ENCODE measurements at regions not wholly inside any gene's neighbourhood (a gene's known extent, or its start where the extent isn't known, plus 50 kb on each side); places are given as distances from the start of the nearest gene placed in this dataset.

DNA sequence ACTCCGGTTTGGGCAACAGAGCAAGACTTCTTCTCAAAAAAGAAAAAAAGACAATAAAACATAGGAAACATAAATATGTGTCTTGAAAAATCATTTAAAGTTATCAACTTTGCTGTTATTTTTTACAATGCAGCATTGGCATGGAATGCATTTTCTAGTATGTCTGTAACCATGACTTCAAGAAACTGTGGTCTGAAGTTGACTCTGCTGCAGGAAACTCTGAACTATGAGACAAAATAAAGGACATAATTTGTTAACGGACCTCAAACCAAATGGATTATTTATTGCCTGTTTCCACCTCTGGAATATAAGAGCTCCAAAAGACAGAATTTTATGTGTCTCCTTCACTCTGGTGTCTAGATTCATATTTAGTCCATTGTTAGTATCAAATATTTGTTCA, 79.1 kb downstream of the TRIB2 start:
- DNase-seq, result peak; percentile 54
- Histone ChIP-seq H3K9me3 (replicated peaks; ENCODE audit: control insufficient read depth, low read depth, low read length) (peaks cover 3% of the 10 kb centered on the region), H3K36me3 (ENCODE audit: control insufficient read depth, insufficient read depth, low read length) (no peaks in the 10 kb centered on the region), H3K27me3 (ENCODE audit: control insufficient read depth, insufficient read depth, low read length) (no peaks in the 10 kb centered on the region), H3K4me1 (ENCODE audit: control insufficient read depth, insufficient read depth, low read length) (peaks cover 11% of the 10 kb centered on the region), H3K27ac (ENCODE audit: low read length) (peak overlapping the region; percentile 56), H3K4me3 (ENCODE audit: low read length) (no peak overlapping the region)
- WGBS (ENCODE audit: insufficient coverage), result no CpG with 5 or more reads among the region's 2 CpGs

DNA sequence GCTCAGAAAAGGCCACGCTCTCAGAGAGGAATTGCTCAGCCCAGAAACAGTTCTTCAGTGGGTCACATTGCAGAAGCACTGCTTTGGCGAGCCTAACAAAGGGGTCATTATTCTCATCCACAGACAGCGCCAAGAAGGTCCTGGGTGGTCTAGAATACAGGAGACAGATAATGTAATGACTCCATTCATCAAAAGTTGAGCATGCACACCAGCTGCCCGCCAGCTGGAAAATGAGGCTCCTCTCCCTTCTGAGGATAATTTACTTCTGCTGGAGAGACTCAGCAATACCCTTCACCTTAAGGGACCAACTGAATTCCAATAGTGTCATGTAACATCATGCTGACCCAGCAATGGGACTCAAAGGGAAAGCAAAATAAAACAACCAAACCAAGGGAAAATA, 79.9 kb downstream of the TRIB2 start:
- H3K27ac ChIP-seq (ENCODE audit: low read length), result peak overlapping the region; percentile 56
- H3K4me1 ChIP-seq (ENCODE audit: control insufficient read depth, insufficient read depth, low read length), result peaks cover 11% of the 10 kb centered on the region
- DNase-seq, result peak; percentile 96
- WGBS (ENCODE audit: insufficient coverage), result 24% methylated on average over 2 of the region's 4 CpGs
- H3K36me3 ChIP-seq (ENCODE audit: control insufficient read depth, insufficient read depth, low read length), result no peaks in the 10 kb centered on the region
- H3K4me3 ChIP-seq (ENCODE audit: low read length), result no peak overlapping the region
- no peaks in the 10 kb centered on the region for H3K27me3 ChIP-seq (ENCODE audit: control insufficient read depth, insufficient read depth, low read length)
- peaks cover 9% of the 10 kb centered on the region for H3K9me3 ChIP-seq (replicated peaks; ENCODE audit: control insufficient read depth, low read depth, low read length)

DNA sequence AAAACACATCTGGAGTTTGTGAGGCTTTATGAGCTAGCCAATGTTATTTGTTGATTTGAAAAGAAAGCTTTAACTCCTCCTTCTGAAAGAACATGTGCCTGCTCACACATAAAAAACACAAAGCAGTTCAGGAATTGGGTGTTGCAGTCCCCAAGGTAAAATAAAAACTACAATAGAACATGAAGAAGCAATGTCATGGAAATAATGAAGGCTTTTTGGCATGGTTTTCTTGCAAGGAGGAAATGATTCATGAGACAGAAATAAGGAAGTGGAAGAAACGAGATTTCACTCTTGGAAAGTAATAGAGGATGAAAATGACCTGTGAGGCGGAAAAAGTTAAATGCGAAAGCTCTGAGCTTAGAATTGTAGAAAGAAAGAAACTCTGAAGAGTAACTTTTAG, 81.1 kb downstream of the TRIB2 start:
- peak; percentile 97 for DNase-seq
- H3K36me3 ChIP-seq (ENCODE audit: control insufficient read depth, insufficient read depth, low read length), result no peaks in the 10 kb centered on the region
- peaks cover 12% of the 10 kb centered on the region for H3K9me3 ChIP-seq (replicated peaks; ENCODE audit: control insufficient read depth, low read depth, low read length)
- peak overlapping the region; percentile 62 for H3K27ac ChIP-seq (ENCODE audit: low read length)
- H3K4me3 ChIP-seq (ENCODE audit: low read length), result no peak overlapping the region
- WGBS (ENCODE audit: insufficient coverage), result 4% methylated on average over 3 of the region's 3 CpGs
- peaks cover 11% of the 10 kb centered on the region for H3K4me1 ChIP-seq (ENCODE audit: control insufficient read depth, insufficient read depth, low read length)
- no peaks in the 10 kb centered on the region for H3K27me3 ChIP-seq (ENCODE audit: control insufficient read depth, insufficient read depth, low read length)

DNA sequence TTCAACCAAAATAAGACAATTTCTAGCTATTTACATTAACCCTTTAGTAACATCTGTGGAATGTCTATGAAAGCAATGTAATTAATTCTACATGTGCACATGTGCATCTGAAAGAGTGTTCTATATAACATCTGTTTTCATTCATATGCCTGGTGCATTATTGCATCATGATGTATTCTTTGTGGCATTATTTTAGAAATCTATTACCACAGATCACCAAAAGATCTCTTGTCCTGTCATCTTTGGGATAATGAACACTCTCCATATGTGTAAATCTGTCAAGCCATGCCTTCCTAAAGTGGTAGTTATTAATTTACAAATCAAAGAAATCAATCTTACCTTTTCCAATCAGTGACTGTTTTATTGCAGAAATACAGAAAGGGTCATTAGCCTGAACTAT, 86.9 kb downstream of the TRIB2 start:
- Histone ChIP-seq H3K27ac (ENCODE audit: low read length) (no peak overlapping the region), H3K4me3 (ENCODE audit: low read length) (no peak overlapping the region), H3K27me3 (ENCODE audit: control insufficient read depth, insufficient read depth, low read length) (no peaks in the 10 kb centered on the region), H3K36me3 (ENCODE audit: control insufficient read depth, insufficient read depth, low read length) (no peaks in the 10 kb centered on the region), H3K9me3 (replicated peaks; ENCODE audit: control insufficient read depth, low read depth, low read length) (peaks cover 12% of the 10 kb centered on the region), H3K4me1 (ENCODE audit: control insufficient read depth, insufficient read depth, low read length) (peaks cover 6% of the 10 kb centered on the region)
- DNase-seq, result no peak

DNA sequence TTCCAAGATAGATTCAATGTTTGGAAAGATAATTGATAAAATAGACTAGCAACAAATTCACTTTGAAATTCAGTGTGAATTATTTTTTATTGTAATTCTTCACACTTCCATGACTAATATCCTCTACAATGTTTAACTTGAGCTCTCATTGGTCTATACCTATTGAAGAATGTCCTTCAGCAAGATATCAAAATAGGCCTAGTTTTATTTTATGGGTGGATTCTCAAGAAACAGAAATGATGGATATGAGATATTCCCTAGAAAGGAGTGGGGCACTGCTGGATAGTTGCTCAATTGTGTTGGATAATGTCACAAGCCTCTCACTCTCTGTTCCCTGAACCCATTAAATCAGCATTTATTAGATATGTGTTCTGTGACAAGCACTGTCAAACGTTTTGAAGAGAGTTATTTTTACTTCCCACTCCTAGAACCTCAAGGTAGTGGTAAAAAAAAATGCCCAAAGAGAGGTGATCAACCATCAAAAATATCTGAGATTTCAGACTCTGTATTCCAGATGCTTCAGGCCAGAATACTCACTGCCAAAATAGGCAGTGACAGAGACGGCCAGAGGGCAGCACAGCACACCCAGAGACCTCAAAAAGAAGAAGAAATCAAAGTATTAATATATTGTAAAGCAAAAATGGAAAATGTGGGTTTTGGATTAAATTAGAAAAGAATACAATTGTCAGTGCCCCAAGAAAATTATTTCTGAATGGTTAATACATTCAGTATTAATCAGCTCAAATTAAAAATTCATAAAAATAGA, 87.5 kb downstream of the TRIB2 start:
- Histone ChIP-seq H3K9me3 (replicated peaks; ENCODE audit: control insufficient read depth, low read depth, low read length) (peaks cover 12% of the 10 kb centered on the region), H3K4me1 (ENCODE audit: control insufficient read depth, insufficient read depth, low read length) (peaks cover 6% of the 10 kb centered on the region), H3K4me3 (ENCODE audit: low read length) (no peak overlapping the region), H3K27ac (ENCODE audit: low read length) (no peak overlapping the region), H3K27me3 (ENCODE audit: control insufficient read depth, insufficient read depth, low read length) (no peaks in the 10 kb centered on the region), H3K36me3 (ENCODE audit: control insufficient read depth, insufficient read depth, low read length) (no peaks in the 10 kb centered on the region)
- WGBS (ENCODE audit: insufficient coverage), result no CpG with 5 or more reads among the region's 2 CpGs
- DNase-seq, result no peak

DNA sequence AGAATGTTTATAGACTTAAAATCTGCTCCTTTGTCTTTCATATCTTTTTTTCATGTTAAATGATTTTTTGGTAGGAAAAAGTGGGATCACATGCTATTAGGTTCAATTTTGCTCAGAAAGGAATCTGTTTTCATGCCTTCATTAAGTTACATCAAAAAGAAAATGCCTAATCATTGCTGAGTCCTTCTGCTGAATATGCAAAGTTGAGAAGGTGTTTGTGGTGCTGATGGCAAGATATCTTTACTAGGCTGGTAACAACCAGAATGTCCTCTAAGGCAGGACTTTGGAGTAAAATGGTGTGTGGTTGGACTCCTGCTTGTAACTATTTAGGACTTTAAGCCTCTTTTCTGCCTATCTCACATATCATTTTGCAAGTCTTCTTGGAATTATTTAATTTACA, 88.3 kb downstream of the TRIB2 start:
- no peaks in the 10 kb centered on the region for H3K27me3 ChIP-seq (ENCODE audit: control insufficient read depth, insufficient read depth, low read length)
- H3K27ac ChIP-seq (ENCODE audit: low read length), result no peak overlapping the region
- peaks cover 9% of the 10 kb centered on the region for H3K4me1 ChIP-seq (ENCODE audit: control insufficient read depth, insufficient read depth, low read length)
- no peaks in the 10 kb centered on the region for H3K36me3 ChIP-seq (ENCODE audit: control insufficient read depth, insufficient read depth, low read length)
- H3K4me3 ChIP-seq (ENCODE audit: low read length), result no peak overlapping the region
- peaks cover 12% of the 10 kb centered on the region for H3K9me3 ChIP-seq (replicated peaks; ENCODE audit: control insufficient read depth, low read depth, low read length)
- no peak for DNase-seq

DNA sequence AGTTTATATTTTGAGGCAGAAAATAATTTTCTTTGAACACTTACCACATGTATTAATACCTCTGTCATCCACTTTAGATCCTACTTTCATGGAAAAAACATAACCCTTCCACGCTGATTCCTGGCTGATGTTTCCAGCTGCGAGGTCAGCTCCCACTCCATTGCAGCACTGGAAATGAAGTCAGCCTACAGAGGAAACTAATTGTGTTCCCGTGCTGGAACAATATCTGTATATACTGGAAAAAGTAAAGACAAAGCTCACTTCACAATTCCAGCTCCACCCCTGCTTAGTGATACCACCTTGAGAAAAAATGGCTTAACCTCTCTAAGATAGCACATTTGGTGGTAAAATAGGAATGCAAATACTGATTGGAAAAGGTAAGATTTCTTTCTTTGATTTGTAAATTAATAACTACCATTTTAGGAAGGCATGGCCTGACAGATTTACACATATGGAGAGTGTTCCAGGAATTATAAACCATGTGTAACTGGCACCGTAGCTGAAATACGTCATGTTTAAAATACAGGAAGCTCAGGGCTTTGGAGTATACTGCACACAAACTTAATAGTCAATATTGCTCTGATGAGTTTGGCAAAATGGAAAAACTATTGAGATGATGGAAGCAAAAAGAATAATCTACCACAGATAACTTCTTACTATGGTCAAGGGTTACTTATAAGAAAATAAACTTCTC, 90.0 kb downstream of the TRIB2 start:
- peak; percentile 87 for DNase-seq
- Histone ChIP-seq H3K4me3 (ENCODE audit: low read length) (no peak overlapping the region), H3K27ac (ENCODE audit: low read length) (peak overlapping the region; percentile 30), H3K36me3 (ENCODE audit: control insufficient read depth, insufficient read depth, low read length) (no peaks in the 10 kb centered on the region), H3K4me1 (ENCODE audit: control insufficient read depth, insufficient read depth, low read length) (peaks cover 9% of the 10 kb centered on the region), H3K9me3 (replicated peaks; ENCODE audit: control insufficient read depth, low read depth, low read length) (peaks cover 3% of the 10 kb centered on the region), H3K27me3 (ENCODE audit: control insufficient read depth, insufficient read depth, low read length) (no peaks in the 10 kb centered on the region)
- 10% methylated on average over 2 of the region's 5 CpGs for WGBS (ENCODE audit: insufficient coverage)

DNA sequence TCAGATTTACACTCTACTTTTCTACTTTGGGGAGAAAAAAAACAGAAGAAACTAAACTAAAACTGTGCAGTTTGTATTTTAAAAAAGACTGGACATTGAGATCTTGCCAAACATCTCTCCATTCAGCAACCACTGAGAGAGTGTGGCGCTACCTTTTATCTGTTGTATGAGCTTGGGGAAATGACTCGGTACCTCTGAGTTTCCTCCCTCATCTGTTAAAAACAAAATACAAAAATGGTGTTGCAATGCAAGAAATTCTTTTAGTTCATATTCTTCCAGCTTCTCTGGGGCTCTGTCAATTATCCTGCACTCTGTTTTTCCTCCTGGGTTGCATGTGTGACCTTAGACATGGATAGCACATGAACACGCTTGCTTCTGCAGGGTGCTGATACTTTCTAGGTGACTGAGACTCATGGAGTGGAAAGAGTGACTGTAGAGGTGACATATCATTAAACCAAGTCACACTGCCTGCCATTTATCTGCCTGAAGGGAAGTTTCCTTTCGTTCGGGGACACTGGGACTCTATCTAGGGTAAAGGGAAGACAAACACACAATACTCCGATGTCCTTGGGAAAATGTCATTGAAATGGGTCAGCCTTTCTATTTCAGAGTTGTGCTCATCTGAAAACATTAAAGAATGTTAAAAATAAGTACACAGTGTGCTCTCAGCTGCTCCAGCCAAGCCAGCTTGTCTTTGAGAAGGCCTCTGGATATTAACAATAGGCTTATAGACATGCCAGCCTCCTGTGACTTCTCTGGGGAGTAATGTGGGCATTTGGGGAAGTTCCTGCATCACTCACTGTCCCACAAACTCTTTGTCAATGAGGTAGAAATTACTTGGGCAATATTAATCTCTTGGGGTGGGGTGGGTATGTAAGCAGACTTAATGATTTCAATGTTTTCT, 91.4 kb downstream of the TRIB2 start:
- no CpG with 5 or more reads among the region's 6 CpGs for WGBS (ENCODE audit: insufficient coverage)
- H3K9me3 ChIP-seq (replicated peaks; ENCODE audit: control insufficient read depth, low read depth, low read length), result no peaks in the 10 kb centered on the region
- no peaks in the 10 kb centered on the region for H3K36me3 ChIP-seq (ENCODE audit: control insufficient read depth, insufficient read depth, low read length)
- DNase-seq, result no peak
- no peaks in the 10 kb centered on the region for H3K27me3 ChIP-seq (ENCODE audit: control insufficient read depth, insufficient read depth, low read length)
- no peak overlapping the region for H3K27ac ChIP-seq (ENCODE audit: low read length)
- peaks cover 9% of the 10 kb centered on the region for H3K4me1 ChIP-seq (ENCODE audit: control insufficient read depth, insufficient read depth, low read length)
- H3K4me3 ChIP-seq (ENCODE audit: low read length), result no peak overlapping the region

DNA sequence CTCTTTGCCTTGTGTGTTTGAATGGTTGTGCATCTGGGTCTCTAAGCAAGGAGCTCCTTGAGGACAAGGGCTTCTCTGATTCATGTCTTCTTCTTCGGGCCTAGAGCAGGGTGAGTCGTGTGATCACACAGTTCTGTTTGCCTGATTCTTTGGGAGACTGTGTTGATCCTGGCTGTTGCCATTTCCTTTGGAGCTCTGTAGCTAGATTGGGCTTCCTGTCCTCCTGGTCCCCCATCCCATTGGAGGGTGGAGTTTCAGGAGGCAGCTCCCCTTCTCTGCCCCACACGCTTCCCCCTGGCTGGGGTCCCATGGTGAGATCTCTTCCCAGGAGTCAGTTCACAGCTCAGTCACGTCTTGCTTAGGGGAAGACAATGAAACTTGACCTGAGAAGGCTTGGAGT, 92.8 kb downstream of the TRIB2 start:
- Histone ChIP-seq H3K4me3 (ENCODE audit: low read length) (no peak overlapping the region), H3K27me3 (ENCODE audit: control insufficient read depth, insufficient read depth, low read length) (no peaks in the 10 kb centered on the region), H3K9me3 (replicated peaks; ENCODE audit: control insufficient read depth, low read depth, low read length) (no peaks in the 10 kb centered on the region), H3K27ac (ENCODE audit: low read length) (no peak overlapping the region), H3K4me1 (ENCODE audit: control insufficient read depth, insufficient read depth, low read length) (peaks cover 9% of the 10 kb centered on the region), H3K36me3 (ENCODE audit: control insufficient read depth, insufficient read depth, low read length) (no peaks in the 10 kb centered on the region)
- WGBS (ENCODE audit: insufficient coverage), result 40% methylated on average over 1 of the region's 4 CpGs
- peak; percentile 44 for DNase-seq

DNA sequence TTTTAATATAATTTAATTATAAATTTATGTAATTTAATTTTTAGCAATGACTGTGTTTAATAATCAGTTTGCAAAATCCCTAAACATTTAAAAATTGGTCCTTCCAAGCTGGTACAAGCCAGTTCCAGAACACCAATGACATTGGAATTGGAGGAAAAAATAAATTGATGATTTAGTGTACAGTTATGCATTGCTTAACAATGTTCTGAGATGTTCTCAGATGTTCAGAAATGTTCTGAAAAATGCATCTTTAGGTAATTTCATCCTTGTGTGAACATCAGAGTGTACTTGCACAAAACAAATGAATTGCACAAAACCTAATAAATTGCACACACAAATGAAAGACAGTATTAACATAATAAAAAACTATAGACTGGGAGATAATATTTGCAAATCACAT, 95.2 kb downstream of the TRIB2 start:
- DNase-seq, result no peak
- Histone ChIP-seq H3K27ac (ENCODE audit: low read length) (no peak overlapping the region), H3K9me3 (replicated peaks; ENCODE audit: control insufficient read depth, low read depth, low read length) (no peaks in the 10 kb centered on the region), H3K27me3 (ENCODE audit: control insufficient read depth, insufficient read depth, low read length) (no peaks in the 10 kb centered on the region), H3K4me1 (ENCODE audit: control insufficient read depth, insufficient read depth, low read length) (peaks cover 9% of the 10 kb centered on the region), H3K36me3 (ENCODE audit: control insufficient read depth, insufficient read depth, low read length) (no peaks in the 10 kb centered on the region), H3K4me3 (ENCODE audit: low read length) (no peak overlapping the region)
